Effector memory CD4-positive, alpha-beta T cell (primary cell): ENCODE measurements at regions not wholly inside any gene's neighbourhood (a gene's known extent, or its start where the extent isn't known, plus 50 kb on each side); places are given as distances from the start of the nearest gene placed in this dataset.

Experiments used
- DNase-seq, 3 donors: peaks; one replicate each; pipeline ENCODE4 v3.0.0-alpha.2; 2020
- H3K27ac ChIP-seq: 2 replicates; pipeline ENCODE4 v1.7.0; 2013; ENCODE audit warnings: mild to moderate bottlenecking, low read length, moderate library complexity; ENCODE audit not compliant: insufficient read depth, poor library complexity, severe bottlenecking
- H3K27me3 ChIP-seq: replicated peaks from 2 replicates; pipeline ENCODE4 v1.7.0; 2013; ENCODE audit warnings: mild to moderate bottlenecking, low read length; ENCODE audit not compliant: insufficient read depth, control insufficient read depth, poor library complexity, severe bottlenecking
- H3K36me3 ChIP-seq: 2 replicates; pipeline ENCODE4 v1.7.0; 2013; ENCODE audit warnings: mild to moderate bottlenecking, low read length, moderate library complexity; ENCODE audit not compliant: control insufficient read depth, insufficient read depth
- H3K4me1 ChIP-seq: 2 replicates; pipeline ENCODE4 v1.7.0; 2013; ENCODE audit warnings: low read length, mild to moderate bottlenecking; ENCODE audit not compliant: control insufficient read depth, insufficient read depth, poor library complexity, severe bottlenecking
- H3K4me3 ChIP-seq: 2 replicates; pipeline ENCODE4 v1.7.0; 2013; ENCODE audit warnings: low read length, low read depth, mild to moderate bottlenecking; ENCODE audit not compliant: insufficient read depth, poor library complexity, severe bottlenecking
- H3K9me3 ChIP-seq: 2 replicates; pipeline ENCODE4 v1.7.0; 2013; ENCODE audit warnings: mild to moderate bottlenecking, low read length, moderate library complexity; ENCODE audit not compliant: control insufficient read depth

DNA sequence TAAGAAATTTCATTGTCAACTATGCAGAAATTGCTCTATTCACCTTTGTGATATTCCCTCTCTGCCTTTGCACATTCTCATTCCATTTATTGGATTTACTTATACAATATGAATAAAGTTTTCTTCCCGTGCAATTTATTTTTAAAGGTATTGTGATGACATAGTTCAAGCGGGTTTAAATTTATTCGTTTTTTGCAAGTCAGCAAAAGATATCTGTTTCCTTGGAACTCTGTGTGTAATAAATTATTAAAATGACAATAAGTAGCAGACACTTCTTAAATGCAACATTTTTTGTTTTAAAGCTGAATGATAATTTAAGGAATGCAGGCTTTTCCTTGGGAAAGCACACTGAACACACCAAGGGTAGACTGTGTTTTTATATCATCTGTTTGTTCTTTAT, 143.1 kb downstream of the SLC41A2 start:
- no peaks in the 10 kb centered on the region for H3K36me3 ChIP-seq
- no peaks in the 10 kb centered on the region for H3K9me3 ChIP-seq
- H3K27ac ChIP-seq = no peak overlapping the region
- DNase-seq = no peak
- H3K4me3 ChIP-seq = no peak overlapping the region
- no peaks in the 10 kb centered on the region for H3K4me1 ChIP-seq
- H3K27me3 ChIP-seq = no peaks in the 10 kb centered on the region
